Erythroblast (primary cell): ENCODE measurements at regions not wholly inside any gene's neighbourhood (a gene's known extent, or its start where the extent isn't known, plus 50 kb on each side); places are given as distances from the start of the nearest gene placed in this dataset.

ENCODE experiments used
- GATA1 ChIP-seq: IDR thresholded peaks from 2 replicates; pipeline ENCODE4 v1.6.1; 2011; ENCODE audit warnings: low read depth, mild to moderate bottlenecking, control low read depth, low read length, moderate library complexity
- POLR2A ChIP-seq: IDR thresholded peaks from 2 replicates; pipeline ENCODE4 v1.6.1; 2011; ENCODE audit warnings: mild to moderate bottlenecking, low read length

DNA sequence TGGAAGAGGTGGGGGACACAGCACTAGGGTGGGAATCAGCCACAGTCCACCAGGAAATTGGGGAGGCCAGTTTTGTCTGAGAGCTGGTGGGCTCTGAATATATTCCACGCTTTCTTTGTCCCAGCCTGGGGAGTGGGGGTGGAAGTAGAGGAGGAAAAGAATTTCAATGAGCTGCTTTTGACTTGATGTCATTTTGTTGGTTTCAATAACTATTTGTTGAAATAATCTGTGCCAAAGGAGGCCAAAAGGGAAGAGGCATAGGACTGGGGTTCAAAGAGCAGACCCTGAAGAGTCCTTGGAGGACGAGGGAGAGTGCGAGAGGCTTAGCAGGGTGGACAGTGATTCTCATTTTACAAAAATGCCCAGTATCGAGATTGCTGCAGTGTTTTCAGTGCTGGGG, 262.3 kb downstream of the SHQ1 start:
- TF ChIP-seq GATA1 (no peak), POLR2A (no peak)
